ENCODE measurements at regions not wholly inside any gene's neighbourhood (a gene's known extent, or its start where the extent isn't known, plus 50 kb on each side); places are given as distances from the start of the nearest gene placed in this dataset.

DNA sequence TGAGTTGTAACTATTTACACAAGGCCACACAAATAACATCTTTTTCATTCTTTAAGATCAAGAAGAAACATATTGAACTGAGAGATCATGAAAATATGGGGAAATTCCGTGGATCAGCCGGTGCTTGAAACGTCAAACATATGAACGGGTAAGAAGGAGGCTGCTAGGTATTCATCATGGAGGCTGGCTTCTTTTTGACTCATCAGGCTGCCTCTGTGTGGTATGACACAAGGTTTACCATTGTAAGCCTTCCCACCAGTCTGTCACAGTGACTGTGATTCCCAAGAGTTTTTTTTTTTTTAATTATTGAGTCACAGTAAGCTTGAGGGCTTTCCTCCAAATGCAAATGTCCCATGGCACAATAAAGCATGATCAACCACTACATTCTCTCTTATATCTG, 506.9 kb downstream of the BCL11A start:
- Histone ChIP-seq H2AFZ (ENCODE audit: low read depth, low read length) (no peak overlapping the region), H3K36me3 (ENCODE audit: insufficient read depth, low read length) (no peaks in the 10 kb centered on the region), H3K27ac (ENCODE audit: low read length) (no peak overlapping the region), H3K9me3 (ENCODE audit: low read length) (no peaks in the 10 kb centered on the region), H3K4me3 (ENCODE audit: low read length) (no peak overlapping the region), H4K20me1 (ENCODE audit: insufficient read depth) (no peaks in the 10 kb centered on the region), H3K4me2 (ENCODE audit: low read length) (no peak overlapping the region), H3K9ac (ENCODE audit: low read length) (no peak overlapping the region), H3K9me2 (ENCODE audit: insufficient read depth, low read length) (no peaks in the 10 kb centered on the region), H3K79me2 (replicated peaks; ENCODE audit: insufficient read depth, low read length) (no peaks in the 10 kb centered on the region), H3K27me3 (ENCODE audit: insufficient read depth, low read depth, low read length) (no peaks in the 10 kb centered on the region), H3F3A (ENCODE audit: insufficient read depth, low read length, poor library complexity, severe bottlenecking) (no peaks in the 10 kb centered on the region)
- no peak for TF ChIP-seq EP300 (conservative IDR thresholded peaks at IDR 0.05; ENCODE audit: poor library complexity, severe bottlenecking)
- TF ChIP-seq, protein P1, sequence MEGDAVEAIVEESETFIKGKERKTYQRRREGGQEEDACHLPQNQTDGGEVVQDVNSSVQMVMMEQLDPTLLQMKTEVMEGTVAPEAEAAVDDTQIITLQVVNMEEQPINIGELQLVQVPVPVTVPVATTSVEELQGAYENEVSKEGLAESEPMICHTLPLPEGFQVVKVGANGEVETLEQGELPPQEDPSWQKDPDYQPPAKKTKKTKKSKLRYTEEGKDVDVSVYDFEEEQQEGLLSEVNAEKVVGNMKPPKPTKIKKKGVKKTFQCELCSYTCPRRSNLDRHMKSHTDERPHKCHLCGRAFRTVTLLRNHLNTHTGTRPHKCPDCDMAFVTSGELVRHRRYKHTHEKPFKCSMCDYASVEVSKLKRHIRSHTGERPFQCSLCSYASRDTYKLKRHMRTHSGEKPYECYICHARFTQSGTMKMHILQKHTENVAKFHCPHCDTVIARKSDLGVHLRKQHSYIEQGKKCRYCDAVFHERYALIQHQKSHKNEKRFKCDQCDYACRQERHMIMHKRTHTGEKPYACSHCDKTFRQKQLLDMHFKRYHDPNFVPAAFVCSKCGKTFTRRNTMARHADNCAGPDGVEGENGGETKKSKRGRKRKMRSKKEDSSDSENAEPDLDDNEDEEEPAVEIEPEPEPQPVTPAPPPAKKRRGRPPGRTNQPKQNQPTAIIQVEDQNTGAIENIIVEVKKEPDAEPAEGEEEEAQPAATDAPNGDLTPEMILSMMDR (IDR thresholded peaks at IDR 0.05; ENCODE audit: poor library complexity, severe bottlenecking): no peak
- TF ChIP-seq, protein P2, sequence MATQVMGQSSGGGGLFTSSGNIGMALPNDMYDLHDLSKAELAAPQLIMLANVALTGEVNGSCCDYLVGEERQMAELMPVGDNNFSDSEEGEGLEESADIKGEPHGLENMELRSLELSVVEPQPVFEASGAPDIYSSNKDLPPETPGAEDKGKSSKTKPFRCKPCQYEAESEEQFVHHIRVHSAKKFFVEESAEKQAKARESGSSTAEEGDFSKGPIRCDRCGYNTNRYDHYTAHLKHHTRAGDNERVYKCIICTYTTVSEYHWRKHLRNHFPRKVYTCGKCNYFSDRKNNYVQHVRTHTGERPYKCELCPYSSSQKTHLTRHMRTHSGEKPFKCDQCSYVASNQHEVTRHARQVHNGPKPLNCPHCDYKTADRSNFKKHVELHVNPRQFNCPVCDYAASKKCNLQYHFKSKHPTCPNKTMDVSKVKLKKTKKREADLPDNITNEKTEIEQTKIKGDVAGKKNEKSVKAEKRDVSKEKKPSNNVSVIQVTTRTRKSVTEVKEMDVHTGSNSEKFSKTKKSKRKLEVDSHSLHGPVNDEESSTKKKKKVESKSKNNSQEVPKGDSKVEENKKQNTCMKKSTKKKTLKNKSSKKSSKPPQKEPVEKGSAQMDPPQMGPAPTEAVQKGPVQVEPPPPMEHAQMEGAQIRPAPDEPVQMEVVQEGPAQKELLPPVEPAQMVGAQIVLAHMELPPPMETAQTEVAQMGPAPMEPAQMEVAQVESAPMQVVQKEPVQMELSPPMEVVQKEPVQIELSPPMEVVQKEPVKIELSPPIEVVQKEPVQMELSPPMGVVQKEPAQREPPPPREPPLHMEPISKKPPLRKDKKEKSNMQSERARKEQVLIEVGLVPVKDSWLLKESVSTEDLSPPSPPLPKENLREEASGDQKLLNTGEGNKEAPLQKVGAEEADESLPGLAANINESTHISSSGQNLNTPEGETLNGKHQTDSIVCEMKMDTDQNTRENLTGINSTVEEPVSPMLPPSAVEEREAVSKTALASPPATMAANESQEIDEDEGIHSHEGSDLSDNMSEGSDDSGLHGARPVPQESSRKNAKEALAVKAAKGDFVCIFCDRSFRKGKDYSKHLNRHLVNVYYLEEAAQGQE (IDR thresholded peaks at IDR 0.05; ENCODE audit: borderline replicate concordance): no peak
- no peak for TF ChIP-seq MXI1 (conservative IDR thresholded peaks at IDR 0.05; ENCODE audit: poor library complexity, severe bottlenecking)
- TF ChIP-seq RAD21 (conservative IDR thresholded peaks at IDR 0.05): no peak
- TF ChIP-seq TAF1 (IDR thresholded peaks at IDR 0.05; ENCODE audit: low read depth): no peak
- no peak for TF ChIP-seq SMC3 (conservative IDR thresholded peaks at IDR 0.05; ENCODE audit: poor library complexity)
- TF ChIP-seq POLR2AphosphoS5 (IDR thresholded peaks at IDR 0.05): no peak
- TF ChIP-seq EZH2 (IDR thresholded peaks at IDR 0.05; ENCODE audit: borderline replicate concordance, insufficient read depth, low read length, poor library complexity, severe bottlenecking): no peak

DNA sequence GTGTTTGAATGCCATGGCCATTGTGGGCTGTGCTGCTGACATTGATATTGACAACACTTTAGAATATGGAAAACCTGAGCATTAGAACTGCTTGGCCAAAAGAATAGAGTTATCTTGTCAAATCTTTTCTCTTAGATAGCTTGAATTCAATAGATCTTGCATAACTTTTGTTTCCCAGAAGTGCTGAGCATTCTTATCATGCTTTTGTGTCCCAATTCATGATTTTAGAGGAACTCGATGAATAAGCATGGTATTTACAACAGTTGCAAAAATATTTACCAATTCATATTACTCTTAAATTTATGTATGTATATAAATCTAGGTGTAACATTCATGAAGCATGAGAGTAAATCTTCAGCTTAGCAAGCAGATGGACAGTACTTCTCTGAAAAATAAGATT, 508.0 kb downstream of the BCL11A start:
- no peaks in the 10 kb centered on the region for H3F3A ChIP-seq (ENCODE audit: insufficient read depth, low read length, poor library complexity, severe bottlenecking)
- H3K27me3 ChIP-seq (ENCODE audit: insufficient read depth, low read depth, low read length): no peaks in the 10 kb centered on the region
- no peaks in the 10 kb centered on the region for H4K20me1 ChIP-seq (ENCODE audit: insufficient read depth)
- TF ChIP-seq, protein P2 (IDR thresholded peaks at IDR 0.05; ENCODE audit: borderline replicate concordance): no peak
- no peak for TF ChIP-seq POLR2AphosphoS5 (IDR thresholded peaks at IDR 0.05)
- no peak for TF ChIP-seq EP300 (conservative IDR thresholded peaks at IDR 0.05; ENCODE audit: poor library complexity, severe bottlenecking)
- TF ChIP-seq, protein P1 (IDR thresholded peaks at IDR 0.05; ENCODE audit: poor library complexity, severe bottlenecking): no peak
- no peak for TF ChIP-seq RAD21 (conservative IDR thresholded peaks at IDR 0.05)
- TF ChIP-seq EZH2 (IDR thresholded peaks at IDR 0.05; ENCODE audit: borderline replicate concordance, insufficient read depth, low read length, poor library complexity, severe bottlenecking): no peak
- no peak for TF ChIP-seq SMC3 (conservative IDR thresholded peaks at IDR 0.05; ENCODE audit: poor library complexity)
- TF ChIP-seq MXI1 (conservative IDR thresholded peaks at IDR 0.05; ENCODE audit: poor library complexity, severe bottlenecking): no peak
- no peak for TF ChIP-seq TAF1 (IDR thresholded peaks at IDR 0.05; ENCODE audit: low read depth)
- no peaks in the 10 kb centered on the region for H3K79me2 ChIP-seq (replicated peaks; ENCODE audit: insufficient read depth, low read length)
- H3K9me3 ChIP-seq (ENCODE audit: low read length): no peaks in the 10 kb centered on the region
- no peak overlapping the region for H3K27ac ChIP-seq (ENCODE audit: low read length)
- H3K36me3 ChIP-seq (ENCODE audit: insufficient read depth, low read length): no peaks in the 10 kb centered on the region
- no peaks in the 10 kb centered on the region for H3K9me2 ChIP-seq (ENCODE audit: insufficient read depth, low read length)
- H3K4me3 ChIP-seq (ENCODE audit: low read length): no peak overlapping the region
- no peak overlapping the region for H3K4me2 ChIP-seq (ENCODE audit: low read length)
- H2AFZ ChIP-seq (ENCODE audit: low read depth, low read length): no peak overlapping the region
- H3K9ac ChIP-seq (ENCODE audit: low read length): no peak overlapping the region
